Limb (tissue), 2 donors: ENCODE measurements at regions not wholly inside any gene's neighbourhood (a gene's known extent, or its start where the extent isn't known, plus 50 kb on each side); places are given as distances from the start of the nearest gene placed in this dataset.
A peak's percentile ranks its signal among the peaks of the same experiment; 100 is the strongest.
"Not testable (repeated sequence)": the region's sequence is repeated elsewhere in the genome, so short reads cannot be mapped to it uniquely, and the experiment has no call there.

Experiments
- DNase-seq, 2 donors: peaks; one replicate each; pipeline ENCODE4 v3.0.0-alpha.2; 2016; ENCODE audit errors: extremely low spot score in 2 of 2

GRCh38 chr20:53723621-53724020 lies 130.0 kb upstream of the ZNF217 start:
- no peak for DNase-seq

DNA sequence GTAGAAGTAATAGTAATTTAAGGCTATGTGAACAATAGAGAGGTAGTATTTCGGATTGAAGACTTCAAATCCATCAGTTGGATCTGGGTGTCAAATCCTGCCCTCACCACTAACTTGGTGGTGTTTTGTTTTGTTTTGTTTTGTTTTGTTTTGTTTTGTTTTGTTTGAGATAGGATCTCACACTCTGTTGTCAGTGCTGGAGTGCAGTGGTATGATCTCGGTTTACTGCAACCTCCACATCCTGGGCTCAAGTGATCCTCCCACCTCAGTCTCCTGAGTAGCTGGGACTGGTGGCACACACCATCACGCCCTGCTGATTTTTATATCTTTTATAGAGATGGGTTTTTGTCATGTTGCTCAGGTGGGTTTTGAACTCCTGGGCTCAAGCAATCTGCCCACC lies 129.4 kb upstream of the ZNF217 start:
- no peak for DNase-seq

DNA sequence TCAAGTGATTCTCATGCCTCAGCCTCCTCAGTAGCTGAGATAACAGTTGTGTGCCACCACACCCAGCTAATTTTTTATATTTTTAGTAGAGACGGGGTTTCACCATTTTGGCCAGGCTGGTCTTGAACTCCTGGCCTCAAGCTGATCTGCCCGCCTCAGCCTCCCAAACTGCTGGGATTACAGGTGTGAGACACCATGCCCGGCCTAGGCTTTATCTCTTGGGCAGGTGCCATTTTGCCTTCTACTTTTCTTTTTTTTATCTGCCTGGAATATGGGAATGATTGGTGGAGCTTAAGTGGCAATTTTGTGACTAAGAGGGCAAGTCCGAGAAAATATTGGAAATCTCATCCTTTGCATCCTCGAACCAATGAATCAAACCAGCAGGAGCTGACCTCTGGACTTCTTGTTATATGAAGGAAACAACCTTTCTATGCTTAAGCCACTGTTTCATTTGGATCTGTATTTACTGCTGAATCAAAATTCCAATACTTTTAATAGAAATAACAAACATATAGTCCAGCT lies 128.9 kb upstream of the ZNF217 start:
- DNase-seq, result no peak

DNA sequence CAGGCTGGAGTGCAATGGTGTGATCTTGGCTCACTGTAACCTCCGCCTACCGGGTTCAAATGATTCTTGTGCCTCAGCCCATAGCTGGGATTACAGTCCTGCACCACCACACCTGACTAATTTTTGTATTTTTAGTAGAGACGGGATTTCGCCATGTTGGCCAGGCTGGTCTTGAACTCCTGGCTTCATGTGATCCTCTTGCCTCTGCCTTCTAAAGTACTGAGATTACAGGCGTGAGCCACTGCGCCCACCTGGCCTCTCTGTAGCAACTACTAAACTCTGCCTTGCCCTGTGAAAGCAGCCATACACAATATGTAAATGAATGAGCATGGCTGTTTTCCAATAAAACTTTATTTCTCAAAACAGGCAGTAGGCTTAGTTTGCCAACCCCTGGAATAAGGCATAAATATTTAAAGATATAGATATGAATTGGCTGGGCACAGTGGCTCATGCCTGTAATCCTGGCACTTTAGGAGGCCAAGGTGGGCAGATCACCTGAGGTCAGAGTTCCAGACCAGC lies 127.9 kb upstream of the ZNF217 start:
- not testable (repeated sequence) for DNase-seq

DNA sequence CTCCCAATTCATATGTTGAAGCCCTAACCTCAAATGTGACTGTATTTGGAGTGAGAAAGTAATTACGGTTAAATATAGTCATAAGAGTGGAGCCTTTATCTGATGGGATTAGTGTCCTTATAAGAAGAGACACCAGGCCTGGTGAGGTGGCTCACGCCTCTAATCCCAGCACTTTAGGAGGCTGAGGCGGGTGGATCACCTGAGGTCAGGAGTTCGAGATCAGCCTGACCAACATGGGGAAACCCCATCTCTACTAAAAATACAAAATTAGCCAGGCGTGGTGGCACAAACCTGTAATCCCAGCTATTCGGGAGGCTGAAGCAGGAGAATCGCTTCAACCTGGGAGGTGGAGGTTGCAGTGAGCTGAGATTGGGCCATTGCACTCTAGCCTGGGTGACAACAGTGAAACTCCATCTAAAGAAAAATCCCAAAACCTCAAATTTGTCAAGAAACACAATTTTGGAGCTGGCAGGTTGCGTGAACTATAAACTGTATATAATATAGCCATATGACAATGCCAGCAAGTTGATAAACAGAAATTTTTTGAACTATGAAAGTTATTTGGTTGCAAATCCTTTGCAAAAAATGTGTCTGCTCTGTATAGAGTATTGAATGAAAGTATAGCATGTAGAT lies 125.6 kb upstream of the ZNF217 start:
- not testable (repeated sequence) for DNase-seq

- DNase-seq, result no peak
Observed at GRCh38 chr20:53718142-53719021, 124.7 kb upstream of the ZNF217 start.

GRCh38 chr20:53716395-53716794 lies 122.8 kb upstream of the ZNF217 start:
- no peak for DNase-seq

DNA sequence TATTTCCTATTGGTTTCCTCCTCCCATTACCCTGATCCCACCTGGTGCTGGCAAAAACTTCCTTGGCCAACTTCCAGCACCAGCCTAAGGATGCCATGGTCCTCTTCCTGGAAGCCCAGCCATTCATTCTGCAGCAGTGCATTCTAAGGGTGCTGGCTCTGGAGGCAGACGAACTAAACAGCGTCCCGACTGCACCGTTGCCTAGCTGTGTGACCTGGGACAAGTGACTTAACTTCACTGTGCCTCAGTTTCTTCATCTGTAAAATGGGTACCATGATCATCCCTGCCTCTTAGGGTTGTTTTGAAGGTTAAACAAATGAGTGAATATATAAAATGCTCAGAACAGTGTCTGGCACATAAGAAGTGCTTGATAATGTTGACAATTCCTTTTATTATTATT lies 120.9 kb upstream of the ZNF217 start:
- DNase-seq, result no peak

- no peak for DNase-seq
Observed at GRCh38 chr20:53713328-53714056, 119.9 kb upstream of the ZNF217 start.

- DNase-seq, result no peak
Observed at GRCh38 chr20:53712212-53712977, 118.8 kb upstream of the ZNF217 start.

DNA sequence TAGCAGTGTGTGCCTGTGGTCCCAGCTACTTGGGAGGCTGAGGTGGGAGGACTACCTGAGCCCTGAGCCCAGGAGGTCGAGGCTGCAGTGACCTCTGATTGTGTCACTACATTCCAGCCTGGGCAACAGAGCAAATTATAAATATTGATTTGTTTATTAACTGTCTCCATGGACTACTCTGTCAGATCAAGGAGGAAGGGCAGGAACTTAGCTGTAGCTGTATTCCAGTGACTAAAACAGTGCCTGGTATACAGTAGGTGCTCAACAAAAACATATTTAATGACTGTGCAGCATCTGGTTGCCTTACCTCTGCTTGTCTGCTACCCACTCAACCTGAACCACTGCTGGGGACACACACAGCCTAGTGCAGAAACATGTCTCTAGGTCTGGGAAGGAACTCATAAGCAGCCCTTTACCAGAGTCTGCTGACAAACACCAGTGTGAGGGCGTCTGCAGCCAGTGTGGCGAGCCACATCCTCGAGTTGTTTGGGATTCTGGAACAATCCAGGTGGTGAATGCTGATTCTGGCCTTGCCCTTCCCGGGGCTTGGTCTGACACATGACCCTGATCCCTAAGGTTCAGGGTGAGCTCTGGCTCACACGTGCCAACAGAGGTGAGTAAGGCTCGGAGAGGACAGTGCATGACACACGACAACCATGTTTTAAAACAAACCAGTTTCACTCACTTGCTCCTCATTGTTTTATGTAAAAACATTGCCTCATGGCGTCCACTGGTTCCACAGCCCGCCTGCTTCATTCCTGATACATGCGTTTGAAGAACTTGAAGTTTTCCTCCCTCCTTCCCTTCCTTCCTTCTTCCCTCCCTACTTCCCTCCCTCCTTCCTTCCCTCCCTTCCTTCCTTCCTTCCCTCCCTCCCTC lies 117.9 kb upstream of the ZNF217 start:
- no peak for DNase-seq

DNA sequence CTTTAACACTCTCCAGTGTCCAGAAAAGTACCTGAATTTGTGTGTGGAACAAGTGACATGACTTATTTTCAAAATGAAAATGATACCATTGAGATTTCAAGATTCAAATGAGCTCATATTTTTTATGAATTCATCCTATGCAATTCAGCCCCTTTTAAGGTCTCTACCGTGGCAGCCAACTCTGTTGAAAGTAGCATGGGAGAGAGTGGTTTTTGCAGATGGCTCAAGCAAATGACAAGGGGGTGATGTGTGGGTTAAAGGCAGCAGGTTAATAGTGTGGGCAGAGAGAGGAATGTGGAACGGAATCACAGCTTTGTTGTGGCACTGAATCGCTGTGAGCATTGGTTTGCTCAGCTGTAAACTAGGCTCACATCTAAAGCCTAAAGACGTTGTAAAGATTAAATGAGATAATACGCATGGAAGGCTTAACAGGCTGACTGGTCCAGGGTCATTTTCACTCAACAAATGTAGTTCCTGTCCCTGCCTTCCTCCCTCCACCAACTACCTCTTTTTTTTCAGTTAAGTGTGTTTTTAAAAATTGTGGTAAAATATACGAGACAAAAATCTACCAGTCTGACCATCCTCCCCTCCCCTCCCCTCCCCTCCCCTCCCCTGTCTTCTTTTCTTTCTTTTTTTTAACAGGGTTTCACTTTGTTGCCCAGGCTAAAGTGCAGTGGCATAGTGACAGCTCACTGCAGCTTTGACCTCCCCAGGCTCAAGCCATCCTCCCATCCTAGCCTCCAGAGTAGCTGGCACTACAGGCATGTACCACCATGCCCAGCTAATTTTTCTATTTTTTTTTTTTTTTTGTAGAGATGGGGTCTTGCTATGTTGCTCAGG lies 114.7 kb upstream of the ZNF217 start:
- DNase-seq, result peak in 1 of 2 donors; percentile 24

- peak in 1 of 2 donors; percentile 24 for DNase-seq
Observed at GRCh38 chr20:53707371-53708055, 113.9 kb upstream of the ZNF217 start.

DNA sequence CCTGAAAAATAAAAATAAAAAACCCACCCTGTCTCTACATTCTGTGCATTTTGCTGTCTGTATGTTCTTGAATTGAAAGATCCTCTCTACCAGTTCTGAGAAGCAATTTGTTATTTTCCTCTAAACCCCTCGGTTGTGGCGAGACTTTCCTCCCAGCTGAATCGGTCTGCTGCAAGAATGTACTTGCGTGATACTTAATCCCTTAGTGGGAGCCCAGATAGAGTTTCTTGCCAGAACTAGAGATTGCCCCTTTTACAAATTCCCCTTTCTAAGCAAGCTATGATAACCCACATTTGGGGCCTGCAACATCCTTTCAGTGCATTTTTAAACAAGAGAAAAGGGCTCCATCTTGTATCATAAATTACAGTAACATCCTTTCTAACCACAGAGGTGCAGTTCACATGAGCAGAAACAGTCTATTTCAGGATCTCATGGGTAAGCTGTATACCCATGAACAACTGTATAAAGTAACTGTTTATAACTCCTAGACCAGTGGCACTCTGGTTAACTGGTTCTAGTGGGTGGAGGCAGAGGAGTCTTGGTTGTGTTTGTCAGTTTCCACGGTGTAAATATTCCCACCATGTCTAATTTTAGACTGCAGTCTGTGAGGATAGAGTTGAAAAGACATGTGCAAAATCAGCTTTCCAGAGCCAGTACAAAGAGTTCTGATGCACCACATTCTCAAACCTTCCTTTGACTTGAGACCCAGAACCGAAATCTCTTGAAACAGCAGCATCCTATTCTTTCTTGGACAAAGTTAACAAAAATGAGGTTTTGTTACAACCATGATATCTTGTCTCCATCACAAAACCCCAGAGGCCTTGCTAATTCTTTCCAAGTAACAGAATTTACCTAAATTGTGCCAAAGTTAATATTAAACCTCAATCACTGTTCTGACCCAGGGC lies 113.1 kb upstream of the ZNF217 start:
- peak in 1 of 2 donors; percentile 44 for DNase-seq

DNA sequence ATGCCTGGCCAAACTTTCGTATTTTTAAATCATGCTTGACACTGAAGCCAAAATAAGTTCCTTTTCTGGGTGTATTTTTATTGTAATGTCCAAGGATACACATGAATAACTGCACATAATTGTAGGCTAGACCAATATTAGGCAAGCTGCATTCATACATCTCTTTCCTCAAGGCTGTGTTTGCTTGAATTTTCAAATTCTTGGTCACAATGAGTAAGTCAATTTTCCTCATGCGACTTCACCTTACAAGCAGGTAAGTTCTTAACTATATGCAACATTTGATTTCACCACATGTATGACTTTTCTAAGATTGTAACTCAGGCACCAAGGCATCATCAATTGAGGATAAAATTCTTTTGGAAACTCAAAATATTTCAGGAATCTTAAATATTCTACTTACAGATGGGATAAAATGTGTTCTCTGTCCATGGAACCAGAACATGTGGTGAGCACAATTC lies 112.4 kb upstream of the ZNF217 start:
- DNase-seq, result no peak

DNA sequence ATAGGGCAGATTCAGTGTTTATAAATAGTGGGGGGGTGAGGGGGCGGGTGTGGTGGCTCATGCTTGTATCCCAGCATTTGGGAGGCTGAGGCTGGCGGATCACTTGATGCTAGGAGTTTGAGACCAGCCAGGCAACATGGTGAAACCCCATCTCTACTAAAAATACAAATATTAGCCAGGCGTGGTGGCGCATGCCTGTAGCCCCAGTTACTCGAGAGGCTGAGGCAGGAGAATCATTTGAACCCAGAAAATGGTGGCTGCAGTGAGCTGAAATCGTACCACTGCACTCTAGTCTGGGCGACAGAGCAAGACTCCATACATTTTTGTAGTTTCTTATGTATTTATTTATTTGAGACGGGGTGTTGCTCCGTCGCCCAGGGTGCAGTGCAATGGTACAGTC lies 109.0 kb upstream of the ZNF217 start:
- no peak for DNase-seq

DNA sequence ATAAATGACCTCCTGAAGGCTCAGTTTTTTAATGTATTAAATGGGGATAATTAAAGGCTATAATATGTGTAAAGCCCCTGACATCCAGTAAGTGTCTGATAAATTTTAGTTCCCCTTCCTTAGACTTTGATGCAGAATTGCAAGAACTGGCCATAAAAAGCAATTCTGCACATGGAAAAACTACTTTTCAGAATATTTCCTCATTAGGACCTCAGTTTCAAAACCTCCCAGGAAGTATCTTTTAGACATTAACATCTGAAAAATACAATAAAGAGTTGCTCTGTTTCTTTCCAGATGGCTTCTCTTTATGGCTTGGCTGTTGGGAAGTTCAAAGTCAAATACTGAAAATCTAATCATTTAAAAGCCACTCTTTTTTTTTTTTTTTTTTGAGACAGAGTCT lies 106.3 kb upstream of the ZNF217 start:
- no peak for DNase-seq
